ENCODE measurements at regions not wholly inside any gene's neighbourhood (a gene's known extent, or its start where the extent isn't known, plus 50 kb on each side); places are given as distances from the start of the nearest gene placed in this dataset.

- no peak for TF ChIP-seq CTCF (IDR thresholded peaks at IDR 0.05)
- TF ChIP-seq POLR2A (IDR thresholded peaks at IDR 0.05): no peak
Observed at GRCh38 chr7:121515630-121516401, 119.7 kb upstream of the FAM3C start.

Data from transverse colon (tissue), 3 donors.